PC-9 (cell line): ENCODE measurements at regions not wholly inside any gene's neighbourhood (a gene's known extent, or its start where the extent isn't known, plus 50 kb on each side); places are given as distances from the start of the nearest gene placed in this dataset.

Source experiments
- BruUV-seq: library from RNA; stranded (reverse); fragments of 400-500 nt; replicated peaks from 2 replicates; lab custom pipeline; 2021; lab: Mats Ljungman, UMichigan
- CTCF ChIA-PET: fragments of 300-600 bp; sonication (Branson Sonifier 250); formaldehyde crosslinking; loops from one replicate; lab custom pipeline; 2022; ENCODE audit warnings: antibody characterized with exemption; lab: Charles Lee
- POLR2A ChIA-PET: fragments of 300-600 bp; sonication (Branson Sonifier 250); formaldehyde crosslinking; loops from one replicate; lab custom pipeline; 2022; ENCODE audit warnings: antibody characterized with exemption; ENCODE audit not compliant: unreplicated experiment; lab: Charles Lee
- DNase-seq, 2 experiments: peaks; one replicate each; pipeline versions ENCODE4 v3.0.0 to v3.0.0-alpha.2; 2015 to 2022; ENCODE audit warnings: mixed read lengths in 1 of 2
- H2AFZ ChIP-seq: fragments of 200-600 bp; sonication (generic); 2 replicates; pipeline ENCODE4 v1.8.1; 2017; ENCODE audit warnings: antibody characterized with exemption
- H3F3A ChIP-seq: fragments of 200-600 bp; sonication (generic); 2 replicates; pipeline ENCODE4 v1.8.1; 2017; ENCODE audit warnings: antibody characterized with exemption, mild to moderate bottlenecking, low read depth; ENCODE audit not compliant: insufficient read depth
- H3K27ac ChIP-seq: fragments of 200-600 bp; sonication (generic); 2 replicates; pipeline ENCODE4 v1.6.1; 2016; ENCODE audit warnings: mixed run types
- H3K27me3 ChIP-seq: fragments of 200-600 bp; sonication (generic); 2 replicates; pipeline ENCODE4 v1.6.1; 2016; ENCODE audit warnings: low read depth, mixed run types; ENCODE audit not compliant: insufficient read depth
- H3K36me3 ChIP-seq: fragments of 200-600 bp; sonication (generic); 2 replicates; pipeline ENCODE4 v1.6.1; 2016; ENCODE audit warnings: low read depth, mixed run types
- H3K4me1 ChIP-seq: fragments of 200-600 bp; sonication (generic); replicated peaks from 2 replicates; pipeline ENCODE4 v1.6.1; 2016; ENCODE audit warnings: mixed run types; ENCODE audit not compliant: insufficient read depth
- H3K4me2 ChIP-seq: fragments of 200-600 bp; sonication (generic); 2 replicates; pipeline ENCODE4 v1.6.1; 2017; ENCODE audit warnings: mixed run types
- H3K4me3 ChIP-seq: fragments of 200-600 bp; sonication (generic); 2 replicates; pipeline ENCODE4 v1.6.1; 2016; ENCODE audit warnings: mixed run types
- H3K79me2 ChIP-seq: fragments of 200-600 bp; sonication (generic); 2 replicates; pipeline ENCODE4 v1.6.1; 2017; ENCODE audit warnings: low read depth, mixed run types
- H3K9me2 ChIP-seq: fragments of 200-600 bp; sonication (generic); 2 replicates; pipeline ENCODE4 v1.8.1; 2017; ENCODE audit warnings: mild to moderate bottlenecking; ENCODE audit not compliant: insufficient read depth
- H3K9me3 ChIP-seq: fragments of 200-600 bp; sonication (generic); 2 replicates; pipeline ENCODE4 v1.8.1; 2016; ENCODE audit warnings: low read depth; ENCODE audit not compliant: insufficient read depth
- H4K20me1 ChIP-seq: fragments of 200-600 bp; sonication (generic); 2 replicates; pipeline ENCODE4 v1.8.1; 2017; ENCODE audit not compliant: insufficient read depth
- CTCF ChIP-seq: fragments of 200-600 bp; sonication (generic); conservative IDR thresholded peaks from 2 replicates; pipeline ENCODE4 v1.6.1; 2017; ENCODE audit warnings: mixed run types, antibody characterized with exemption, mild to moderate bottlenecking, moderate library complexity
- EZH2 ChIP-seq: fragments of 200-600 bp; sonication (generic); IDR thresholded peaks from 2 replicates; pipeline ENCODE4 v1.8.0; 2017; ENCODE audit warnings: antibody characterized with exemption, low read depth
- intact Hi-C: fragments of 100-400 bp; cut with micrococcal nuclease; formaldehyde crosslinking; loops from one replicate; pipeline ENCODE4 v1.10.0; 2022; ENCODE audit not compliant: unreplicated experiment

GRCh38 chr4:178457286-178457685 is 1015.0 kb upstream of the AGA start:
- Histone ChIP-seq H4K20me1 (no peaks in the 10 kb centered on the region), H3K4me1 (no peaks in the 10 kb centered on the region), H3K27me3 (no peaks in the 10 kb centered on the region), H3K27ac (no peak overlapping the region), H3K9me2 (no peaks in the 10 kb centered on the region), H3K4me2 (no peak overlapping the region), H3K9me3 (no peaks in the 10 kb centered on the region), H3F3A (no peaks in the 10 kb centered on the region), H3K4me3 (no peak overlapping the region), H3K79me2 (no peaks in the 10 kb centered on the region), H3K36me3 (no peaks in the 10 kb centered on the region), H2AFZ (no peak overlapping the region)
- DNase-seq = no peak
- BruUV-seq = no TSS peak
- intact Hi-C loops = no loop called here
- no peak for TF ChIP-seq CTCF
- no peak for TF ChIP-seq EZH2
- ChIA-PET CTCF (interaction anchor here (0.7 kb wide), 1 partner anchor 448 kb away, joined by 5 read pairs; no protein-coding TSS in a partner anchor), POLR2A (no interaction called here)

GRCh38 chr4:178462710-178463109 is 1020.5 kb upstream of the AGA start:
- no peaks in the 10 kb centered on the region for H3K4me1 ChIP-seq
- H3K9me2 ChIP-seq = no peaks in the 10 kb centered on the region
- H3K4me2 ChIP-seq = no peak overlapping the region
- POLR2A ChIA-PET = no interaction called here
- no peaks in the 10 kb centered on the region for H3K79me2 ChIP-seq
- no peak for DNase-seq
- H3K36me3 ChIP-seq = no peaks in the 10 kb centered on the region
- no peaks in the 10 kb centered on the region for H3K27me3 ChIP-seq
- H4K20me1 ChIP-seq = no peaks in the 10 kb centered on the region
- CTCF ChIA-PET = no interaction called here
- TF ChIP-seq EZH2 (no peak), CTCF (no peak)
- H3K9me3 ChIP-seq = no peaks in the 10 kb centered on the region
- no peak overlapping the region for H3K4me3 ChIP-seq
- no peaks in the 10 kb centered on the region for H3F3A ChIP-seq
- BruUV-seq = no TSS peak
- intact Hi-C loops = no loop called here
- H3K27ac ChIP-seq = no peak overlapping the region
- H2AFZ ChIP-seq = no peak overlapping the region

GRCh38 chr4:178463747-178464146 is 1021.5 kb upstream of the AGA start:
- TF ChIP-seq EZH2 (no peak), CTCF (no peak)
- no peak for DNase-seq
- no peak overlapping the region for H2AFZ ChIP-seq
- no peak overlapping the region for H3K27ac ChIP-seq
- H3K9me3 ChIP-seq = no peaks in the 10 kb centered on the region
- POLR2A ChIA-PET = no interaction called here
- H3K27me3 ChIP-seq = no peaks in the 10 kb centered on the region
- H3K4me2 ChIP-seq = no peak overlapping the region
- H3K36me3 ChIP-seq = no peaks in the 10 kb centered on the region
- CTCF ChIA-PET = no interaction called here
- H3K4me1 ChIP-seq = no peaks in the 10 kb centered on the region
- H3K79me2 ChIP-seq = no peaks in the 10 kb centered on the region
- H3K4me3 ChIP-seq = no peak overlapping the region
- H4K20me1 ChIP-seq = no peaks in the 10 kb centered on the region
- intact Hi-C loops = no loop called here
- H3F3A ChIP-seq = no peaks in the 10 kb centered on the region
- no peaks in the 10 kb centered on the region for H3K9me2 ChIP-seq
- BruUV-seq = no TSS peak
